GM13976 (cell line): ENCODE measurements at regions not wholly inside any gene's neighbourhood (a gene's known extent, or its start where the extent isn't known, plus 50 kb on each side); places are given as distances from the start of the nearest gene placed in this dataset.

Experiments used
- DNase-seq: peaks from one replicate; pipeline ENCODE4 v3.0.0; 2012; ENCODE audit warnings: low spot score
- CTCF ChIP-seq: IDR thresholded peaks from 2 replicates; pipeline ENCODE4 v1.5.1; 2012; ENCODE audit warnings: borderline replicate concordance, mild to moderate bottlenecking; ENCODE audit not compliant: insufficient read depth; ENCODE audit errors: extremely low read depth, missing control alignments, control extremely low read depth
- in situ Hi-C: fragments of 300-500 bp; cut with MboI; formaldehyde crosslinking; loops from one replicate; pipeline ENCODE4 v1.12.0; 2022; ENCODE audit warnings: low sequenced_read_pairs, mixed read lengths, inconsistent platforms; ENCODE audit not compliant: unreplicated experiment

GRCh38 chrX:97787849-97788248 lies 904.1 kb downstream of the RPA4 start:
- no peak for DNase-seq
- in situ Hi-C loops: no loop called here
- TF ChIP-seq CTCF: no peak

GRCh38 chrX:97790850-97791249 lies 907.1 kb downstream of the RPA4 start:
- in situ Hi-C loops: no loop called here
- TF ChIP-seq CTCF: no peak
- DNase-seq: no peak

- in situ Hi-C loops: no loop called here
- DNase-seq: no peak
- TF ChIP-seq CTCF: no peak
Measured at GRCh38 chrX:97797076-97797475, 913.4 kb downstream of the RPA4 start.

GRCh38 chrX:97806238-97806637 lies 922.5 kb downstream of the RPA4 start:
- in situ Hi-C loops: no loop called here
- no peak for DNase-seq
- TF ChIP-seq CTCF: no peak

GRCh38 chrX:97806946-97807345 lies 923.2 kb downstream of the RPA4 start:
- no peak for TF ChIP-seq CTCF
- in situ Hi-C loops: no loop called here
- DNase-seq: no peak

GRCh38 chrX:97820170-97820569 lies 936.5 kb downstream of the RPA4 start:
- TF ChIP-seq CTCF: no peak
- in situ Hi-C loops: no loop called here
- no peak for DNase-seq

GRCh38 chrX:97828471-97828870 lies 944.8 kb downstream of the RPA4 start:
- in situ Hi-C loops: no loop called here
- TF ChIP-seq CTCF: no peak
- DNase-seq: no peak
